NCI-H1436 treated with DMSO at 0.1 percent for 48 hours (cell line): ENCODE measurements at regions not wholly inside any gene's neighbourhood (a gene's known extent, or its start where the extent isn't known, plus 50 kb on each side); places are given as distances from the start of the nearest gene placed in this dataset.

Experiments used
- DNase-seq: peaks from one replicate; lab custom pipeline; 2025; lab: John Stamatoyannopoulos, UW

DNA sequence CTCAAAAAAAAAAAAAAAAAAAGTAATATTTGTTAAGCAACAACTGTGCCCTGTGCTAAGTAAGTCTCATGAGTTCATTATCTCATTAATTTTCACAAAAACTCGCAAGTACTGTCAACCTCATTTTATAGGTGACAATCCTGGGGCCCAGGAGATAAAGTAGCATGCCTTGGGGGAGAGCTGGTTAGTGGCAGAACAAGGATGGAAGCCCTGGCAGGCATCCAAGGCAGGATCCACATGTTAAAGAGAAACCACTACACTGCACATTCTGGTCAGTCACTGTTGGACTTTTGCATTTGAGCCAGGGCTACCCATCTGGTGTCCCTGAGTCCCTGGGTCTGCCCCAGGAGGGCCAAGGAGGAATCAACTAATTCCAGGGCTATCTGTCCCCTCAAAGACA is 54.6 kb downstream of the ZFP36L2 start:
- DNase-seq: no peak

- DNase-seq: no peak
Measured at GRCh38 chr2:43170405-43171105, 55.9 kb downstream of the ZFP36L2 start.

- no peak for DNase-seq
Measured at GRCh38 chr2:43169987-43170386, 56.4 kb downstream of the ZFP36L2 start.

DNA sequence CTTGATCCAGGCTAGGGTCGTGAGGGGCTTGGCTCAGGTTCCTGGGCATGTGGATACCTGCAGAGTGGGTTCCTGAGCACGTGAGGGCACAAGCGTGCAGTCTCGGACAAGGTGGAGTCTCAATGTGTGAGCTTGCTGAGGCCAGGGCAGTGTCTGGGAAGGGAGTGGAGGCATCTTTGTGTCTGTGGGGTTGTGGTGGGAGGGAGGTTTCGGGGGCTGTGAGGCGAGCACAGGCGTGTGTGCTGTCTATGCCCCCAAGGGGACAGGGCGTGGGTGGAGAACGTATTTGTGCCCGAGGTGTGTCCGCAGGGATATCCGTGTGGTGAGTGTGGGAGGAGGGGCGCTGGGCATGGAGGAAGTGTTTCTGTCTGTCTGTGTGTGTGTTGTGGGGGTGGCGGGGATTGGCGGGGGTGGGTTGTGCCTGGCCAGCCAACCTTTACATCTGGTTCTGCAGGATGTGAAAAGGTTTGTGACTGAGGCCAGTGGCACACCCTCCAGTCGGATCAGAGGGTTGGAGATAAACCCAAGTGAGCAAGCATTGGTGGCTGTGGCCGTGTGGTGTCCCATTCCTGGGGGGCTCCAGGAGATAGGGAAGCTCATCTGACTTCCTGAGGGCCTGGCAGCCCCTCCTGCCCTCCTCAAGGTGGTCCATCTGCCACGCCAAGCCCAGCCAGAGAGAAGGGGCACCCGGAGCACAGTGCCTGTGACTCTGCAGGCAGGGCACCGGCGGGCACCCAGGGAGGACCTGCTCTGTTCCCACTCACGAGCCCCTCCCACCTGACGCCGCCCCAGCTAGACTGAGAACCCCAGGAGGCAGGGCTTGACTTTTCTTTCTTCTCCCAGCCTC is 57.1 kb downstream of the ZFP36L2 start:
- DNase-seq: no peak

DNA sequence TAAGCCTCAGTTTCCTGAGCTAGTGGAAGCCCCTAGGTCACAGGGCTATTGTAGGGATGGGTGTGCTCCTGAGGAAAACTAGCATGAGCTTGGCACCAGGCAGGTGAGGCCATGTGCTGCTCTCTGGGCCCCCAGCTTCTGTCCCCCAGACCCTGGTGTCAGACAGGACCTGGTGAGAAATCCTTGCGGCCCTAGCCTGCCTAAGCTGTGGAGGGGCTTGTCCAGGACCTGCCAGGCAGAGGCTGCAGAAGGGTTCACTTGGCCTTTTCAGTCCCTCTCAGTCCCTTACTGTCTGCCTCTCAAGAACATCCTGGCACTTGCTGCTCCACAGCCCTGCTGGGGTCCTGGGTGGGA is 58.4 kb downstream of the ZFP36L2 start:
- no peak for DNase-seq

DNA sequence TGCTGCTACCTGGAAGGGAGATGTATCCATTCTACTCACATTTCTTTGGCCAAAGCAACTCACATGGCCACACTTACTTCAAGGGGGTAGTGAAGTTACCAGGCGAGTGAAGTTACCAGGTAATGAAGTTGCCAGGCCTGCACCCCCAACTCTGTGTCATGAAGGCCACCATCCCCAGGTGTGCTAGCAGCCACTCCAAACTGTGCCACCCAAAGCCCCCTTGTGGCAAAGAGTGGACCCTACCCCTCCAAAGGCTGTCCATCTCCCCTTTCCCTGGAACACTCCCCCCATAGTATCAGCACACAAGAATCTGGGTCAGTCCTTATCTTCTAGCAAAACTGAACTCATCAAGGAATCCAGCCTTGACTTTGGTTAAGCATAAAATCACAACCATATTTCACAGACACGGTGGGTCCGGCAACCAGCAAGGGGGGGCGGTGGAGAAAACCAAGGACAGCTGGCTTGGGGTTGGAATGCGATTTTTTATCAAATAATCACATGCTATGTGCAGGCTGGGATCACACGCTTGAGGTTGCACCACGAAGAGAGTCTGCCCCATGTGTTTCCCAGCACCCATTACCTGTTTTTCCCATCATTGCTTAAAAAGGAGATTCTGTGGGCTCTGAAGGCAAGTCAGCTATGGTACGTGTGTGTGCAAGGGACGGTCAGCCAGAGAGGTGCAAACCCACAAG is 60.9 kb downstream of the ZFP36L2 start:
- no peak for DNase-seq

- DNase-seq: no peak
Measured at GRCh38 chr2:43164686-43165085, 61.7 kb downstream of the ZFP36L2 start.

GRCh38 chr2:43163584-43164270 is 62.7 kb downstream of the ZFP36L2 start:
- no peak for DNase-seq

DNA sequence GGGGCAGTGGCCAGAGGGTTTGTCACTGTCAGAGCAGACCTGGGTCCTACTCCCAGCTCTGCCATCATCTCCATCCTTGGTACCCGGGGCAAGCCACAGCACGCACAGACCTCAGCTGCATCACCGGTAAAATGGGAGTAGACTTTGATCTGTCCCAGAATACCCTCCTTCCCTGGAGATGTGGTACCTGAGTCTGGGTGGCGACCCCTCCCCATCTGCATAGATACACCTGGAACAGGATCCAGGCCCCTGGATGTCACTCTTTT is 64.0 kb downstream of the ZFP36L2 start:
- DNase-seq: no peak

DNA sequence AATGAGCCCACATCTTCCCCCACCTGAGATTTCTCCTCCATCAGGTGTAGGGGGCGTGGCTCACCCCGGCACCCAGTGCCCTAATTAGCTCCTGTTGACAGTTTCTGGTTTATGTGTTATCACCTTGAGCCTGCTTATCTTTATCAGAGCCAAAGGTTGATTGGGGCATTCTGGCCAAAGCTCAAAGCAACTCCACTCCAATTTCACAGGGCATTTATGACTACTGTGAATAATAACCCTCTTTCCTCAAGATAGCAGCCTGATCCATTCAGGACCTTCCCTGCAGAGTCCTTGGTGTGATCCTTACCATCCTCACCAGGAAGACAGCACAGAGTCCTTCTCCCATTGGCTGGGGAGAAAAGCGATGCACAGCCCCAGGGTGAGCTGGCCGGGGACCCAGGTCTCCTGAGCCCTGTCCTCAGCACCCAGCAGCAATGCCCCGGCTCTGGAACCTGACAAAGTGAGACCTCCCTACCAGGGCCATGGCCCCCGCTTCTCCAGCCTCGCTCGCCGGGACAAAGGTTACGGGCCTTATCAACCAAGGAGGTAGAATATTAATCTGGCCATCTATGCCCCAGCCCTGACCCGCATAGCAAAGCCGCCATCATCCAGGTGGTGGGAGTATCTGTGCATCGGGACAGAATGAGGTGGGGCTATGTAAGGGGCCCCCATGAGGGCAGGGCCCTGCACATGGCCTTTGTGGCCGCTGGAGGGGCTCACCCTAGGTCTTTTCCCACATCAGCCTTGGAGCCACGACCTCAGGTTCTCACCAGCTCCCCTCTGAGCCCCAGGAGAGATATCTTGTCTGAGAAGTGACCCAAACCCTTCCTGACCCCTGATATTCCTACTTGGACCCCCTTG is 64.5 kb downstream of the ZFP36L2 start:
- no peak for DNase-seq

DNA sequence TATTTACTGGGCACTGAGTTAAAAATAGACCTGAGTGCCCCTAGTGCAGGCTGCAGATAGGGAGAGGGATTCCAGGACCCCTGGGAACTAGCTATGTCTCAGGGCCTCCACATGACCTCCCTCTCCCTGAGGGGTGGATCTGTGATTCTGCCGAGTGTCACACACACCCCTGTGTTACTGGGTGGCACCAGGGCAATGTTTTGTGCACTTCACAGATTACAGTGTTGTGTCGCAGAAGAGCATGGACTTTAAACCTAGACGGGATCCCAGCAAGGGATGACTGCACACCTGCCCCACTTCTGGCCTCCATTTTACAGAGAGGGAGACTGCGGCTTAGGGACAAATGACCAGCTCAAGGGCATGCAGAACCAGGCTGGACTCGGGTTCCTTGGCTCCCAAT is 65.6 kb downstream of the ZFP36L2 start:
- no peak for DNase-seq

DNA sequence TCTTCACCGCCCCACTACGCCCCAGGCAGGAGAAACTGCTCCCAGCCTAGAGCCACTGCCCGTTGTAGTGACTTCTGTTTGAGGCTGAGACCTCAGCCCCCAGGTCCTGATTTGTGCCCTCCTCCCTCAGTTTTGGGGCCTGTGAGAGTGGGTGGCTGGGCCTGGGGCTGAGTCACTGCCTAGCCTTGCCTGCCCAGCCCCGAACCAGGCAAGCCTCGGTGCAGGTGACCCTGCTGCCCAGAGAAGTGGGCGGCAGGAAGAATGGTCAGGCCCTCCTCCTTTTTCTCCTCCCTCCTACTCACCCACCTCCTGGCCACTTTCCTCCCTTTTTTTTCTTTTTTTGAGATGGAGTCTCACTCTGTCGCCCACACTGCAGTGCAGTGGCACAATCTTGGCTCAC is 66.6 kb downstream of the ZFP36L2 start:
- DNase-seq: no peak

GRCh38 chr2:43158259-43158880 is 68.0 kb downstream of the ZFP36L2 start:
- DNase-seq: no peak

GRCh38 chr2:43157506-43158246 is 68.7 kb downstream of the ZFP36L2 start:
- no peak for DNase-seq

GRCh38 chr2:43155851-43156411 is 70.5 kb downstream of the ZFP36L2 start:
- DNase-seq: no peak

- no peak for DNase-seq
Measured at GRCh38 chr2:43154685-43155084, 71.7 kb downstream of the ZFP36L2 start.

DNA sequence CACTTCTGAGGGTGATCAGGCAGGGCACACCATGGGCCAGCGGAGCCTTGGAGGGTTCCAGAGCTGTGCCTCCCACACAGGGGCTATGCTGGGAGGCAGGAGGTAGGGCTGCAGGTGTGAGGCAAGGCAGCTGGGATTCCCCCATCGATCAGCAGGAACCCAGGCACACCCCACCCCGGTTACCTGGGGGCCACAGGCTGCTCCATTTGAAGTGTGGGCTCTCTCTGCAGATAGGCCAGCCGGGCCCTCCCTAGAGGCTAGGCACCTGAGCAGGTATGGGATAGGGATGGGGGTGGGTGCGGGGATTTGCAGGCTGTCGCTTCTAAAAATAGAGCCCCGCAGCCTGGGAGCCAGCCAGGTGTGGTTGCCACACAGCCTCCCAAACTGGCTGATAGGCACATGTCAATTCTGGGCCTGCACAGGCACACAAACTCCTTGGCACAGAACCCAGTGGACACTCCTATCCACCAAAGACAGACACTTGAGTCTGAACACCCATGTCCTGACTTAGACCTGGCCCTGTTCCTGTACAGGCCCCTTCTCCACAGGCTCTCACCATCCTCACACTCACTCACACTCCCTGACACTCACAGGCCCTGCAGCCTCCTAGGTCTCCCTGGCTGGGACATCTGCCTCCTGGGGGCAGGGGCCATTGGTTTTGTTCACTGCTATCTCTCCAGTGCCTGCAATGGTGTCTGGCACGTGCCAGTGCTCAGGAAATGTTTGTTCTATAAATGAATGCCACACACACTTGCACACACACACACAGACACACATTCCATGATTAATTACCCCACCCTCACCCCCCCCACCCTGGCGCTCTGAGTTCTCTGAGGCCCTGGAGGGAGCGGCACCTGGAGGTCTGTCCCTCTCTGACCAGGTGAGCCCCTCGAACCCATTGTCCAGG is 73.4 kb downstream of the ZFP36L2 start:
- no peak for DNase-seq

- no peak for DNase-seq
Measured at GRCh38 chr2:43152186-43152585, 74.2 kb downstream of the ZFP36L2 start.

DNA sequence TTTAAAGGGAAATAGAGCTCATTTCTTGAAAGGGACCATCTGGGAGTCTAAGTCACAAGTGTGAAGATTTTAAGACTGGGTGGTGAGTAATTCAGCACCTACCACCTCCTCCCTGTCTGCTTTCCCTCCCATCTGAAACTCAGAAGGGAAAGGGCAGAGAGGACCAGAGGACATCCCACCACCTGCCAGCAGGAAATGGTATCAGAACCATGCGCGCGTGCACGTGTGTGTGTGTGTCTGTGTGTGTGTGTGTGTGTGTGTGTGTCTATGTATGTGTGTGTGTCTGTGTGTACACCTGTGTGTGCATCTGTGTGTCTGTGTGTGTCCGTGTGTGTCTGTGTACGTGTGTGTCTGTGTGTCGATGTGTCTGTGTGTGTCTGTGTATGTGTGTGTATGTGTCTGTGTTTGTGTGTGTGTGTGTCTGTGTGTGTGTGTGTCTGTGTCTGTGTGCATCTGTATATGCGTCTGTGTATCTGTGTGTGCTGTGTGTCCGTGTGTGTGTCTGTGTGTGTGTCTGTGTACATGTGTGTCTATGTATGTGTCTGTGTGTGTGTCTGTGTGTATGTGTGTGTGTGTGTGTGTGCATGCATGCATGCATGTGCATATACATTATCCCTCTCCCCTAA is 76.8 kb downstream of the ZFP36L2 start:
- DNase-seq: no peak
